Natural killer cell (primary cell): ENCODE measurements at regions not wholly inside any gene's neighbourhood (a gene's known extent, or its start where the extent isn't known, plus 50 kb on each side); places are given as distances from the start of the nearest gene placed in this dataset.

Source experiments
- ATAC-seq, 3 donors: fragments of 150-1000 bp in 2 of 3; fragments of 200-7000 bp in 1 of 3; cut with Tn5 transposase; 1 replicate in 1 of 3; 2 replicates in 2 of 3; pipeline ENCODE4 v1.10.0; 2021; ENCODE audit warnings: mild to moderate bottlenecking in 2 of 3, moderate library complexity in 2 of 3
- DNase-seq, 2 donors: peaks; one replicate each; pipeline versions ENCODE4 v3.0.0 to v3.0.0-alpha.2; 2013 to 2021; ENCODE audit warnings: mixed read lengths in 1 of 2
- H3K27ac ChIP-seq: one replicate; pipeline ENCODE4 v1.5.1; 2013; ENCODE audit warnings: mild to moderate bottlenecking, low read length
- H3K27me3 ChIP-seq: one replicate; pipeline ENCODE4 v1.6.1; 2013; ENCODE audit warnings: low read length; ENCODE audit not compliant: control insufficient read depth, insufficient read depth
- H3K36me3 ChIP-seq: one replicate; pipeline ENCODE4 v1.6.1; 2013; ENCODE audit warnings: low read length; ENCODE audit not compliant: control insufficient read depth, insufficient read depth
- H3K4me1 ChIP-seq: one replicate; pipeline ENCODE4 v1.6.1; 2013; ENCODE audit warnings: low read length; ENCODE audit not compliant: control insufficient read depth, insufficient read depth
- H3K4me3 ChIP-seq: one replicate; pipeline ENCODE4 v1.5.1; 2013; ENCODE audit warnings: low read length
- H3K9me3 ChIP-seq: one replicate; pipeline ENCODE4 v1.6.1; 2013; ENCODE audit warnings: low read length; ENCODE audit not compliant: control insufficient read depth, insufficient read depth
- H3K27ac Mint-ChIP-seq, 2 donors: one replicate each; pipeline ENCODE4 v1.8.0; 2022; ENCODE audit warnings: mild to moderate bottlenecking in 2 of 2, mixed read lengths in 2 of 2, moderate library complexity in 1 of 2
- H3K27me3 Mint-ChIP-seq, 2 donors: one replicate each; pipeline ENCODE4 v1.8.0; 2022; ENCODE audit warnings: low read depth in 2 of 2, mixed read lengths in 2 of 2
- H3K36me3 Mint-ChIP-seq: one replicate; pipeline ENCODE4 v1.8.0; 2022; ENCODE audit warnings: mixed read lengths
- H3K4me1 Mint-ChIP-seq, 2 donors: one replicate each; pipeline ENCODE4 v1.8.0; 2022; ENCODE audit warnings: mixed read lengths in 2 of 2
- H3K4me3 Mint-ChIP-seq: one replicate; pipeline ENCODE4 v1.8.0; 2022; ENCODE audit warnings: mild to moderate bottlenecking, moderate library complexity, mixed read lengths
- H3K9me3 Mint-ChIP-seq, 2 donors: one replicate each; pipeline ENCODE4 v1.8.0; 2022; ENCODE audit warnings: mixed read lengths in 2 of 2
- CTCF ChIP-seq: fragments of 200-600 bp; IDR thresholded peaks from one replicate; pipeline ENCODE4 v1.8.0; 2022; ENCODE audit warnings: antibody characterized with exemption
- WGBS: methylation state at CpG from one replicate; pipeline ENCODE4 v1.1.7; 2013; ENCODE audit warnings: missing lambda C conversion rate; ENCODE audit not compliant: insufficient coverage; 5-methylcytosine and 5-hydroxymethylcytosine counted together
- intact Hi-C: fragments of 100-400 bp; cut with micrococcal nuclease; formaldehyde crosslinking; loops from one replicate; pipeline ENCODE4 v1.14.2; 2022

- DNase-seq (no peak), ATAC-seq (no peak)
- H3K27me3 ChIP-seq: no peaks in the 10 kb centered on the region
- H3K4me1 ChIP-seq: no peaks in the 10 kb centered on the region
- intact Hi-C loops: no loop called here
- H3K27ac ChIP-seq: no peak overlapping the region
- Mint-ChIP-seq H3K27me3 (no peaks in the 10 kb centered on the region), H3K4me3 (no peak overlapping the region), H3K27ac (no peak overlapping the region), H3K4me1 (no peaks in the 10 kb centered on the region), H3K36me3 (no peaks in the 10 kb centered on the region), H3K9me3 (no peaks in the 10 kb centered on the region)
- H3K36me3 ChIP-seq: no peaks in the 10 kb centered on the region
- TF ChIP-seq CTCF: no peak
- H3K9me3 ChIP-seq: no peaks in the 10 kb centered on the region
- WGBS: 88% methylated on average over 1 of the region's 2 CpGs
- H3K4me3 ChIP-seq: no peak overlapping the region
Observed at GRCh38 chr4:100739426-100739825, 221.6 kb upstream of the EMCN start.

- no peaks in the 10 kb centered on the region for H3K4me1 Mint-ChIP-seq
Observed at GRCh38 chr4:100738196-100739165, 220.7 kb upstream of the EMCN start.

GRCh38 chr4:100736641-100737451 is 219.0 kb upstream of the EMCN start:
- Histone ChIP-seq H3K36me3 (no peaks in the 10 kb centered on the region), H3K4me3 (no peak overlapping the region), H3K9me3 (no peaks in the 10 kb centered on the region), H3K27ac (no peak overlapping the region), H3K27me3 (no peaks in the 10 kb centered on the region), H3K4me1 (no peaks in the 10 kb centered on the region)
- H3K9me3 Mint-ChIP-seq: peaks cover 2 to 3% of the 10 kb centered on the region in 2 donors
- ATAC-seq (no peak), DNase-seq (no peak)
- H3K4me1 Mint-ChIP-seq: no peaks in the 10 kb centered on the region
- H3K27ac Mint-ChIP-seq: no peak overlapping the region
- H3K4me3 Mint-ChIP-seq: no peak overlapping the region
- peaks cover 0 to 3% of the 10 kb centered on the region in 2 donors for H3K27me3 Mint-ChIP-seq
- TF ChIP-seq CTCF: no peak
- H3K36me3 Mint-ChIP-seq: no peaks in the 10 kb centered on the region
- intact Hi-C loops: no loop called here
- WGBS: 86% methylated on average over 2 of the region's 2 CpGs

More at GRCh38 chr4:100738196-100739165, 220.7 kb upstream of the EMCN start:
- no peaks in the 10 kb centered on the region for H3K36me3 Mint-ChIP-seq
- ATAC-seq: no peak
- Histone ChIP-seq H3K27me3 (no peaks in the 10 kb centered on the region), H3K36me3 (no peaks in the 10 kb centered on the region), H3K27ac (no peak overlapping the region), H3K4me1 (no peaks in the 10 kb centered on the region), H3K9me3 (no peaks in the 10 kb centered on the region), H3K4me3 (no peak overlapping the region)
- intact Hi-C loops: no loop called here
- H3K4me3 Mint-ChIP-seq: no peak overlapping the region
- TF ChIP-seq CTCF: no peak
- H3K27ac Mint-ChIP-seq: no peak overlapping the region
- no peak for DNase-seq
- WGBS: 82% methylated on average over 7 of the region's 7 CpGs
- H3K9me3 Mint-ChIP-seq: peaks cover 2 to 3% of the 10 kb centered on the region in 2 donors
- H3K27me3 Mint-ChIP-seq: no peaks in the 10 kb centered on the region
